Left hindlimb (tissue), 1 donor: ENCODE measurements at regions not wholly inside any gene's neighbourhood (a gene's known extent, or its start where the extent isn't known, plus 50 kb on each side); places are given as distances from the start of the nearest gene placed in this dataset.

ENCODE experiments used
- DNase-seq: peaks from one replicate; pipeline ENCODE4 v3.0.0-alpha.2; 2018

DNA sequence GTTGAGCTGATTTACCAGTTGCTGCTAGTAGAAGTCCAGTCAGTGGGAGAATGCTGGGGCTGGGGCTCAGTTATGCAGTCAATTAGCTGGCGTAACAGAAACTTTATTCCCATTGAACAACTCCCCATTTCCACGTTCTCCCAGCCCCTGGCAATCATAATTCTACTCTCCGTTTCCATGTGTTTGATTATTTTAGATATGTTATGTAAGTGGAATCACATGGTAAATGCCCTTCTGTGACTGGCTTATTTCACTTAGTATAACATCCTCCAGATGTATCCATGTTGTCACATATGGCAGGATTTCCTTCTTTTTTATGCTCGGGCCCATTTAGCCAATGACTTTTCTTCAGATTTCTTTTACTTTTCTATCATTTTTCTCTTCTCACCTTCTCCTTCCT is 61.1 kb upstream of the EXOC4 start:
- DNase-seq: no peak

DNA sequence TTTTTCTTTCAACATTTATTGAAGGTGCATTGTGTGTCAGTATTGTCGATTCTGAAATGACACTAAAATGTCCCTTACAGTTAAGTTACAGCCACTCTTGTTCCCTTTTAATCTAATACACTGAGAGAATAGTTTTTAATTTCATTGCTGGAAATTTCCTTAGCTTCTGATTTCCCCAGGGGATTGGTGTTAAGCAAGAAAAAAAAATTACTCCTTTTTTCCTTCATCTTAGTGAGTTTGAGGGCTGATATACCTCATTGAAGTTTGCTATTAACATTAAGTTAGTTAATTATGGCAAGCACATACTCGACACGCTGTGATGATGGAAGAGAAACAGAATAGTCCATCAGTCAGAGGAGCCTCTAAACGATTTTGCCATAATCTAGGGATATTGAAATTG is 57.0 kb upstream of the EXOC4 start:
- DNase-seq: no peak

DNA sequence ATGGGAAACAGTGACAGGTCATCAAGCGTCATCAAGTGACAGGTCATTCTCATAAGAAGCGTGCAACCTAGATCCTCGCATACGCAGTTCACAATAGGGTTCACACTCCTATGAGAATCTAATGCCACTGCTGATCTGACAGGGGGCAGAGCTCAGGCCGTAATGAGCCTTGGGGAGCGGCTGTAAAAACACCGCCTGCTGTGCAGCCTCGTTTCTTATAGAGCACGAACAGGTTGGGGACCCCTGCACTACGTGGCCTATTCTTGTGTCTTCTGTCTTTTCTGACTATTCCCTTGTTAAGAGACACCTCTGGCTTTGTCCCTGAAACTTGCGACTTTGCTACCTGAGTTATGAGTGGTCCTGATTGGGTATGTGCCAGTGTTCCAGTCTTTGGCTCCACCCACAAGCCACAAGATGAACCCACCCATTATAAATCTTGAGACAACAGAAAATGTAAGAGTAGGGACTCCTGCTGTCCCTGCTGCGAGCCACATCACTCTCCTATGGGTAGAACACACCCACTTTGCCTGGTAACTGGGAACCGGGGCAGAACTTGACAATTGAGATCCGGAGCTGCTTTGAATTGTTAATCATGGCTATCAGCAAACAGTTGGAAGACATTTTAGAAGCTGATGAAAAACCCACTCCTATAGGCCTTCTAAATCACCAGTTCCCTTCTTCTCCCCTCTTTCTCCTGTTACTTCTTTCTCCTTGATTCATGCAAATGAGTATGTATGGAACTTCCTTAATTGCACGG is 55.8 kb upstream of the EXOC4 start:
- DNase-seq: no peak

DNA sequence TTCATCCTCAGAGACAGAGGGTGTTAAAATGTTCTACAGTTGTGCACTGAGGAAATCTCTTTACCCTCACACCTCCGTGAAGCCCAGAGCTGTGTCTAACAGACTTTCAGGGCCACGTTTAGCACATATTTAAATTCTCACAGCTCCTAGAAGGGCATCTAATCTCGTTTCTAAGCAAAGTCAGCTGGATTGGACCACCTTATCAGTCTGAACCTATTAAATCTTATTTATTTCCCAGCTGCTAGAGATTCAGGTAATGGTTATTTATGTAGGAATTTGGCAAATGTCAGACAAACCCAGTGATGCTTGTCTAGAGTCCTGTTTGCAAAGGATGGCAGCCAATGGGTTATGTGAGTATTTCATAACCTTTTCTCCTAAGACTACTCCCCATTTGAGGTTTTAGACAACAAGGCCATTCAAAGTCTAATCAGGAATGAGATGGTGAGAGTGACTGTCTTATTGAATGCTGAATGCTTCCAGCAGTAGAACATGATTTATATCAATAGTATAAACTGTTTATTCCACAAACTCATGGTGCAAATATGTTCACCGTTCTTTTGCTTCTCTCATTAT is 54.8 kb upstream of the EXOC4 start:
- no peak for DNase-seq

DNA sequence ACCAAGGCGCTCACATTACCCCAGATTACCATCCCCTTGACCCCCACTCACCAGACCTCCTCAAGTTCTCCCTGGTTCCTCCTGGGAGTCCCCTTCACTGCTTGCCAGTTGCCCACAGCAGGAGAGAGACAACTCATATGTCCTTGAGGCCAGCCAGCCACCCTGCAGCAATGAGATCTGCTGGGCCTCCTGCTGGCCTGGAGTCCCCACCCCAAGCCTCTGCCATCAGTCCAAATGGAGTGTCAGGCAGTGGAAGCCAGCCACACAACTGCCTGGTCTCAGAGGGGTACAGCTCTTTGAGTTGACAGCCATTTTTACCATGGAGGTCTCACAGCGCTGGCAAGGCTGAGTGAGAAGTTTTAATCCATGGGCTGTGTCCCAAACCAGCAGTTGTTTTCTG is 53.0 kb upstream of the EXOC4 start:
- DNase-seq: no peak

DNA sequence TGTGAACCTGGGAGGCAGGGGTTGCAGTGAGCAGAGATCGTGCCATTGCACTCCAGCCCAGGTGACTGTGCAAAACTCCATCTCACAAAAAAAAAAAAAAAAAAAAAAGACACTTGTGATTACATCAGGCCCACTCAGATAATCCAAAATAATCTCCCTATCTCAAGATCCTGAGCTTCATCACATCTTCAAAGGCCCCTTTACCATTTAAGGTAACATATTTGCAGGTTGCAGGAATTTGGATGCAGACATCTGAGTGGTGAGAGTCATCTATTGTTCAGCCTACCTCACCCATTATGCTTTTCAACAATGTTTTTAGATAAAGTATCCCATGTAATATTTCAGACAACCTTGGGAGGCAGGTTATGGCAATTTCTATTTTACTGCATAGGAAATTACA is 51.4 kb upstream of the EXOC4 start:
- DNase-seq: no peak

DNA sequence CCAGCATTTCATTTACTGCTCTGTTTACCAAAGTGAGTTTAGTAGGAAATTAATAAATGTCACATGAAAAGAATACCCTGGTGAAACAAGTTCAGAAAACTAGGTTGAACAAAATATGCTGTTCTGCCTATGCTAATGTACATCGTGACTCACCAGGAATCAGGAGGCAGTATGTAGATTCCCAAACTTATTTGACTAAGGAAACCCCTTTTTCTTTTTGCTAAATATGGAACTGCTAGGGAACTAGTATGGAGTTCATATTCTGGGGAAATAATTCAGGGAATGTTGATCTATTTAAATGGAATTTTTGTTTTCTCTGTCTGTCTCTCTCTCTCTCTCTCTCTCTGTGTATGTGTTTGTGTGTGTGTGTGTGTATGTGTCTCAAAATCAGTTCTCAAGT is 49.9 kb upstream of the EXOC4 start:
- DNase-seq: no peak
